HepG2 (cell line): ENCODE measurements at regions not wholly inside any gene's neighbourhood (a gene's known extent, or its start where the extent isn't known, plus 50 kb on each side); places are given as distances from the start of the nearest gene placed in this dataset.
A peak's percentile ranks its signal among the peaks of the same experiment; 100 is the strongest.

Source experiments
- ATAC-seq: fragments of 200-7000 bp; cut with Tn5 transposase; 3 replicates; pipeline ENCODE4 v1.9.1; 2020; ENCODE audit warnings: mild to moderate bottlenecking, moderate library complexity
- BruUV-seq: library from RNA; stranded (reverse); fragments of 400-500 nt; replicated peaks from 2 replicates; lab custom pipeline; 2021; lab: Mats Ljungman, UMichigan
- CTCF ChIA-PET: fragments of 300-600 bp; formaldehyde crosslinking; extraction: SDS; loops from one replicate; lab custom pipeline; 2021; ENCODE audit warnings: low total read pairs, inconsistent platforms, low intra/inter-chr PET ratio; lab: Yijun Ruan, JAX
- POLR2A ChIA-PET: fragments of 350-600 bp; sonication (Branson Sonifier 250); formaldehyde crosslinking; loops from one replicate; lab custom pipeline; 2020; ENCODE audit warnings: antibody characterized with exemption, inconsistent platforms; lab: Yijun Ruan, JAX
- DNase-seq: peaks from one replicate; pipeline ENCODE4 v3.0.0-alpha.2; 2015; ENCODE audit warnings: low spot score
- FAIRE-seq: peaks from 3 replicates; lab custom pipeline; 2011; peaks lifted over from hg19 to GRCh38; lab: Jason Lieb, UNC
- H2AFZ ChIP-seq: one replicate; pipeline ENCODE4 v1.6.1; 2011; ENCODE audit warnings: low read length, inconsistent platforms
- H3K27ac ChIP-seq: fragments of 300-600 bp; 3 replicates; pipeline ENCODE4 v1.8.0; 2011; ENCODE audit warnings: mixed run types, mild to moderate bottlenecking, mixed read lengths, low read length, inconsistent platforms; ENCODE audit not compliant: insufficient read depth; ENCODE audit errors: extremely low read length
- H3K27me3 ChIP-seq, 2 experiments: fragments of 200-600 bp in 1 of 2; 2 replicates in 1 of 2; 3 replicates in 1 of 2; pipeline versions ENCODE4 v1.6.0 to v1.8.0; 2011; ENCODE audit warnings: low read length in 2 of 2, mild to moderate bottlenecking in 2 of 2, moderate library complexity in 2 of 2, inconsistent platforms in 1 of 2; ENCODE audit not compliant: insufficient read depth in 2 of 2, control insufficient read depth in 1 of 2
- H3K36me3 ChIP-seq, 2 experiments: fragments of 200-600 bp in 1 of 2; replicated peaks in 1 of 2; 2 replicates in 1 of 2; 3 replicates in 1 of 2; pipeline versions ENCODE4 v1.5.1 to v1.8.0; 2011; ENCODE audit warnings: low read length in 2 of 2, inconsistent platforms in 1 of 2; ENCODE audit not compliant: insufficient read depth in 2 of 2, control insufficient read depth in 1 of 2
- H3K4me1 ChIP-seq: 2 replicates; pipeline ENCODE4 v1.5.1; 2012; ENCODE audit warnings: low read length, inconsistent platforms; ENCODE audit not compliant: insufficient read depth
- H3K4me2 ChIP-seq: 2 replicates; pipeline ENCODE4 v1.6.0; 2011; ENCODE audit warnings: low read depth, low read length, inconsistent platforms
- H3K4me3 ChIP-seq, 3 experiments: fragments of 200-600 bp in 1 of 3; sonication (generic), shearing (Covaris generic) in 1 of 3; replicated peaks in 1 of 3; 2 replicates each; pipeline ENCODE4 v1.5.1; 2011 to 2016; ENCODE audit warnings: low read length in 3 of 3, inconsistent platforms in 2 of 3, low read depth in 2 of 3, mild to moderate bottlenecking in 2 of 3, control low read depth in 1 of 3, mixed read lengths in 1 of 3; ENCODE audit not compliant: insufficient read depth in 1 of 3
- H3K79me2 ChIP-seq: one replicate; pipeline ENCODE4 v1.6.1; 2011; ENCODE audit warnings: low read length, inconsistent platforms; ENCODE audit not compliant: insufficient read depth
- H3K9ac ChIP-seq: 2 replicates; pipeline ENCODE4 v1.6.0; 2011; ENCODE audit warnings: mild to moderate bottlenecking, low read depth, low read length, inconsistent platforms; ENCODE audit not compliant: insufficient read depth
- H3K9me3 ChIP-seq: 2 replicates; pipeline ENCODE4 v1.5.1; 2012; ENCODE audit warnings: mild to moderate bottlenecking, low read length
- H4K20me1 ChIP-seq: 2 replicates; pipeline ENCODE4 v1.6.0; 2011; ENCODE audit warnings: inconsistent platforms, mild to moderate bottlenecking, low read length, moderate library complexity; ENCODE audit not compliant: insufficient read depth
- KAT7 ChIP-seq: IDR thresholded peaks from 2 replicates; pipeline ENCODE4 v1.6.1; 2018; ENCODE audit warnings: borderline replicate concordance, missing compliant biosample characterization
- MAFF ChIP-seq: IDR thresholded peaks from 2 replicates; pipeline ENCODE4 v1.6.1; 2011; ENCODE audit warnings: low read depth, low read length, improper control_type of control experiment
- MAFK ChIP-seq, 2 experiments: IDR thresholded peaks in 1 of 2; conservative IDR thresholded peaks in 1 of 2; 2 replicates each; pipeline ENCODE4 v1.6.1; 2011; ENCODE audit warnings: improper control_type of control experiment in 2 of 2, low read length in 2 of 2
- MTERF4 ChIP-seq: sonication (generic); formaldehyde crosslinking; IDR thresholded peaks from 2 replicates; pipeline ENCODE4 v1.8.0; 2023; ENCODE audit warnings: mild to moderate bottlenecking, missing genetic modification reagents
- SMAD3 ChIP-seq: sonication (generic); formaldehyde crosslinking; IDR thresholded peaks from 2 replicates; pipeline ENCODE4 v1.4.0; 2020; ENCODE audit warnings: missing genetic modification reagents
- SP140L ChIP-seq: sonication (generic); formaldehyde crosslinking; IDR thresholded peaks from 2 replicates; pipeline ENCODE4 v1.4.0; 2020; ENCODE audit warnings: missing genetic modification reagents, borderline replicate concordance
- ZKSCAN5 ChIP-seq: sonication (generic); formaldehyde crosslinking; IDR thresholded peaks from 2 replicates; pipeline ENCODE4 v1.5.1; 2020; ENCODE audit warnings: mild to moderate bottlenecking, missing genetic modification reagents
- ZNF839 ChIP-seq: sonication (generic); formaldehyde crosslinking; IDR thresholded peaks from 2 replicates; pipeline ENCODE4 v1.4.0; 2020; ENCODE audit warnings: missing genetic modification reagents, mild to moderate bottlenecking, borderline replicate concordance
- WGBS: methylation state at CpG from one replicate; pipeline ENCODE4 v1.1.6; 2017; ENCODE audit warnings: low lambda C conversion rate; 5-methylcytosine and 5-hydroxymethylcytosine counted together
- in situ Hi-C: cut with HindIII; loops from 2 replicates; pipeline ENCODE4 v1.10.0; 2017; ENCODE audit warnings: low pct_unique_long_range_greater_than_20kb; ENCODE audit not compliant: extremely low pct_ligation_motif_present
- intact Hi-C: fragments of 100-400 bp; cut with micrococcal nuclease; formaldehyde crosslinking; loops from one replicate; pipeline ENCODE4 v1.10.0; 2022; ENCODE audit not compliant: unreplicated experiment
- TF ChIP-seq, protein P1 (sequence below): sonication (generic); formaldehyde crosslinking; IDR thresholded peaks from 2 replicates; pipeline ENCODE4 v1.5.0; 2020; ENCODE audit warnings: mild to moderate bottlenecking, missing genetic modification reagents, moderate library complexity
- TF ChIP-seq, protein P2 (sequence below): IDR thresholded peaks from 2 replicates; pipeline ENCODE4 v1.6.1; 2016; ENCODE audit warnings: control low read depth

DNA sequence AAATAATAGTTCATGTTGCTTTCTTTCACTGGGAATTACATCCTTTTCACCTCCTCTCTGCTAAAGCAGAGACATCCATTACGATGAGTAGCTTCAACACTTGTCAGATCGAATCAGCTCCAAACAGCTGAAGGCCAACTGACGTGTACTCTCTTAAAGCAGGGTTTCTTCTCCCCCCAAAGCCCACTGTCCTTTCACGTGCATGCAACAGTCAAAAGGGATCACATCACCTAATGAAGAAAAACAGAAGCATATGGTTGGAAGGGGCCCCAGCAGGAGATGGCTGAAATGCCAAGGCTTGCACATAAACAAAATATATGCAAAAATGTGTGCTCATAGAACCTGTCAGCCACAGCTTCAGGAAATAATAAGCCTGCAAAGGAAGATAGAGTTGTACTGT is 421.6 kb downstream of the ANXA1 start:
- WGBS = 4% methylated on average over 4 of the region's 4 CpGs
- no peak for ATAC-seq
- Histone ChIP-seq H4K20me1 (no peaks in the 10 kb centered on the region), H3K9me3 (no peaks in the 10 kb centered on the region), H3K36me3 (no peaks in the 10 kb centered on the region), H3K79me2 (no peaks in the 10 kb centered on the region), H2AFZ (no peak overlapping the region), H3K27ac (no peak overlapping the region), H3K9ac (no peak overlapping the region), H3K4me3 (no peak overlapping the region), H3K27me3 (no peaks in the 10 kb centered on the region), H3K4me2 (no peak overlapping the region), H3K4me1 (no peaks in the 10 kb centered on the region)
- no peak for FAIRE-seq
- no TSS peak for BruUV-seq
- TF ChIP-seq SP140L (CRISPR knock-in tag) = no peak
- TF ChIP-seq SMAD3 = no peak
- TF ChIP-seq, protein P1, sequence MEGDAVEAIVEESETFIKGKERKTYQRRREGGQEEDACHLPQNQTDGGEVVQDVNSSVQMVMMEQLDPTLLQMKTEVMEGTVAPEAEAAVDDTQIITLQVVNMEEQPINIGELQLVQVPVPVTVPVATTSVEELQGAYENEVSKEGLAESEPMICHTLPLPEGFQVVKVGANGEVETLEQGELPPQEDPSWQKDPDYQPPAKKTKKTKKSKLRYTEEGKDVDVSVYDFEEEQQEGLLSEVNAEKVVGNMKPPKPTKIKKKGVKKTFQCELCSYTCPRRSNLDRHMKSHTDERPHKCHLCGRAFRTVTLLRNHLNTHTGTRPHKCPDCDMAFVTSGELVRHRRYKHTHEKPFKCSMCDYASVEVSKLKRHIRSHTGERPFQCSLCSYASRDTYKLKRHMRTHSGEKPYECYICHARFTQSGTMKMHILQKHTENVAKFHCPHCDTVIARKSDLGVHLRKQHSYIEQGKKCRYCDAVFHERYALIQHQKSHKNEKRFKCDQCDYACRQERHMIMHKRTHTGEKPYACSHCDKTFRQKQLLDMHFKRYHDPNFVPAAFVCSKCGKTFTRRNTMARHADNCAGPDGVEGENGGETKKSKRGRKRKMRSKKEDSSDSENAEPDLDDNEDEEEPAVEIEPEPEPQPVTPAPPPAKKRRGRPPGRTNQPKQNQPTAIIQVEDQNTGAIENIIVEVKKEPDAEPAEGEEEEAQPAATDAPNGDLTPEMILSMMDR (CRISPR knock-in tag) = no peak
- intact Hi-C loops = loop anchor here (5.0 kb wide), 1 partner anchor 71 kb away; no protein-coding TSS in a partner anchor
- no peak for DNase-seq
- in situ Hi-C loops = no loop called here
- POLR2A ChIA-PET = no interaction called here
- CTCF ChIA-PET = no interaction called here

DNA sequence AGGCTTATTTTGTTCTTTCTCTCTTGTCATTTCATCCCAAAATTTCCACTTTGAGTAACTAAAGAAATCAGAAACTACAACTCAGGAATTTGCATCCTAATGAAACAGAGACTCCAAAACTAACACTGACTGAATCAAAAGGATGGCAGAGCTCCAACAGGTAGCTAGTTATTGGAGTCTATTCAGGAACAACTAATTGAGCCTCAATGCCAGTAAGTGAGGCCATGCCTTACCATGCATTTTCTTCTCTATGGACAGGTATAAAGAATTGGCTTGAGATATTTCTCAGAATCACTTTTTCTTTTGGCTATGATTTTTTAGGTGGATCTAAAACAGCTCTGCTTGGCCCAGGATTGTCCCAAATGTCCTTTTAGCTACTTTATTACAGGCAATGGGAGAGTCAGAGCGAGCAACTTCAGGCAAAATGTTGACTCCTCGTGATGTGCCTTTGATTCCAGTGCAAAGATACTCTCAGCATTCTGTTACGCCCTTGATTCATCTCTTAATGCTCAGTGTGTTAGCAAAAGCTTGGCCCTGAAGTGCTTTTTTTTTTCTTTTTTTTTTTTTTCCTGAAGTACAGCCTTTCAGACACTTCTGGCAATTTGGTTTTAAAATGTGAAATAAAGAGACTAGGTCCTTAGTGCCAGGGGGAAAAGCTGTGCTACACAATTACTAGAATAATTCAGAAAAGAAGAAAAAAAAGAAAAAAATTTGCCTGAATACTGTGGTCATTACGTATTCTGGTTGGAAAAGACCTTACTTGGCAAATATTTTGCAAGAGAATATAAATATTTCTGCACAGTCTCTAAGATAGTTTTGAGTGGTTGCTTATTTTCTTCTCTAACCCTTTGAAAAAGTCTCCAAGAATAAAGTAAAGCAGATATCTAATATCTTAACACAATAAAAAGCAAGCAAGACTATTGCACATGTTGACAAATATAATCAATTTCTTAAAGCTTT is 423.7 kb downstream of the ANXA1 start:
- intact Hi-C loops = no loop called here
- no peak for FAIRE-seq
- CTCF ChIA-PET = no interaction called here

More for the DNA sequence above, 423.7 kb downstream of the ANXA1 start:
- 0% methylated on average over 4 of the region's 4 CpGs for WGBS
- peaks cover 9% of the 10 kb centered on the region for H3K4me1 ChIP-seq
- no peak overlapping the region for H3K4me3 ChIP-seq
- no peaks in the 10 kb centered on the region for H3K79me2 ChIP-seq
- POLR2A ChIA-PET = no interaction called here
- no peak overlapping the region for H2AFZ ChIP-seq
- TF ChIP-seq, protein P2, sequence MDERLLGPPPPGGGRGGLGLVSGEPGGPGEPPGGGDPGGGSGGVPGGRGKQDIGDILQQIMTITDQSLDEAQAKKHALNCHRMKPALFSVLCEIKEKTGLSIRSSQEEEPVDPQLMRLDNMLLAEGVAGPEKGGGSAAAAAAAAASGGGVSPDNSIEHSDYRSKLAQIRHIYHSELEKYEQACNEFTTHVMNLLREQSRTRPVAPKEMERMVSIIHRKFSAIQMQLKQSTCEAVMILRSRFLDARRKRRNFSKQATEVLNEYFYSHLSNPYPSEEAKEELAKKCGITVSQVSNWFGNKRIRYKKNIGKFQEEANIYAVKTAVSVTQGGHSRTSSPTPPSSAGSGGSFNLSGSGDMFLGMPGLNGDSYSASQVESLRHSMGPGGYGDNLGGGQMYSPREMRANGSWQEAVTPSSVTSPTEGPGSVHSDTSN (CRISPR knock-in tag) = no peak
- TF ChIP-seq MAFK (conservative IDR thresholded peaks at IDR 0.05 in 1 of 2, IDR thresholded peaks at IDR 0.05 in 1 of 2; ENCODE audit: low read length in 2 of 2) (peak in 1 of 2 experiments; percentile 70; a peak in 2 of 4 replicates), ZKSCAN5 (CRISPR knock-in tag) (no peak), MAFF (peak; percentile 70), KAT7 (CRISPR knock-in tag) (no peak), MTERF4 (CRISPR knock-in tag) (no peak), ZNF839 (CRISPR knock-in tag) (no peak)
- TF ChIP-seq, all 625 proteins: peak for 2
- H3K36me3 ChIP-seq = no peaks in the 10 kb centered on the region
- H3K27ac ChIP-seq = no peak overlapping the region
- DNase-seq = no peak
- H3K27me3 ChIP-seq = no peaks in the 10 kb centered on the region
- no peak overlapping the region for H3K9ac ChIP-seq
- no peak overlapping the region for H3K4me2 ChIP-seq
- no peak for ATAC-seq
- no TSS peak for BruUV-seq
- no peaks in the 10 kb centered on the region for H3K9me3 ChIP-seq
- in situ Hi-C loops = no loop called here
- H4K20me1 ChIP-seq = no peaks in the 10 kb centered on the region
